SU-DHL-6 (cell line): ENCODE measurements at regions not wholly inside any gene's neighbourhood (a gene's known extent, or its start where the extent isn't known, plus 50 kb on each side); places are given as distances from the start of the nearest gene placed in this dataset.

Source experiments
- H2AFZ ChIP-seq: fragments of 200-600 bp; sonication (generic); 2 replicates; pipeline ENCODE4 v1.6.1; 2014; ENCODE audit warnings: low read depth, mild to moderate bottlenecking, moderate library complexity, mixed read lengths, antibody characterized with exemption, low read length; ENCODE audit not compliant: severe bottlenecking
- H3F3A ChIP-seq: fragments of 200-600 bp; shearing (Covaris generic); 2 replicates; pipeline ENCODE4 v1.6.0; 2016; ENCODE audit warnings: antibody characterized with exemption, mild to moderate bottlenecking; ENCODE audit not compliant: insufficient read depth
- H3K27ac ChIP-seq: fragments of 200-600 bp; sonication (generic); 2 replicates; pipeline ENCODE4 v1.5.1; 2016; ENCODE audit warnings: low read depth, mild to moderate bottlenecking, low read length, moderate library complexity, mixed read lengths
- H3K27me3 ChIP-seq: fragments of 200-600 bp; sonication (generic), shearing (Covaris generic); 2 replicates; pipeline ENCODE4 v1.6.0; 2014; ENCODE audit warnings: mild to moderate bottlenecking, low read length
- H3K36me3 ChIP-seq: fragments of 200-600 bp; sonication (generic); 2 replicates; pipeline ENCODE4 v1.6.1; 2014; ENCODE audit warnings: mild to moderate bottlenecking, low read length, mixed read lengths
- H3K4me2 ChIP-seq: fragments of 300-600, 200-600 bp; shearing (Covaris generic), sonication (generic); 2 replicates; pipeline ENCODE4 v1.6.0; 2014; ENCODE audit warnings: low read length, low read depth, mild to moderate bottlenecking; ENCODE audit not compliant: poor library complexity, severe bottlenecking
- H3K4me3 ChIP-seq: fragments of 200-600 bp; sonication (generic); 2 replicates; pipeline ENCODE4 v1.5.1; 2014; ENCODE audit warnings: antibody characterized with exemption, low read length, mild to moderate bottlenecking, mixed read lengths; ENCODE audit not compliant: insufficient read depth, poor library complexity, severe bottlenecking
- H3K79me2 ChIP-seq: fragments of 200-600 bp; sonication (generic); 2 replicates; pipeline ENCODE4 v1.6.1; 2014; ENCODE audit warnings: mild to moderate bottlenecking, low read length, moderate library complexity; ENCODE audit not compliant: insufficient read depth
- H3K9ac ChIP-seq: fragments of 200-600 bp; sonication (generic); 2 replicates; pipeline ENCODE4 v1.7.0; 2014; ENCODE audit warnings: mild to moderate bottlenecking, low read length
- H3K9me2 ChIP-seq: fragments of 200-600 bp; sonication (generic); replicated peaks from 2 replicates; pipeline ENCODE4 v1.6.1; 2014; ENCODE audit warnings: low read length; ENCODE audit not compliant: insufficient read depth
- H3K9me3 ChIP-seq: fragments of 200-600 bp; sonication (generic); 2 replicates; pipeline ENCODE4 v1.6.1; 2014; ENCODE audit warnings: low read length, mixed read lengths; ENCODE audit not compliant: insufficient read depth
- H4K20me1 ChIP-seq: fragments of 200-600 bp; sonication (generic); 2 replicates; pipeline ENCODE4 v1.6.1; 2014; ENCODE audit warnings: low read depth, mild to moderate bottlenecking, antibody characterized with exemption, low read length, moderate library complexity, mixed read lengths
- EZH2phosphoT487 ChIP-seq: fragments of 200-600 bp; sonication (generic), shearing (Covaris generic); conservative IDR thresholded peaks from 2 replicates; pipeline ENCODE4 v1.6.1; 2018; ENCODE audit warnings: mild to moderate bottlenecking, antibody characterized with exemption, low read length, moderate library complexity, mixed read lengths
- TF ChIP-seq, protein P1 (sequence below): fragments of 200-600 bp; sonication (generic); IDR thresholded peaks from one replicate; pipeline ENCODE4 v1.5.1; 2017; ENCODE audit warnings: antibody characterized with exemption, mild to moderate bottlenecking, low read length, moderate library complexity; ENCODE audit not compliant: insufficient read depth, poor library complexity, severe bottlenecking

DNA sequence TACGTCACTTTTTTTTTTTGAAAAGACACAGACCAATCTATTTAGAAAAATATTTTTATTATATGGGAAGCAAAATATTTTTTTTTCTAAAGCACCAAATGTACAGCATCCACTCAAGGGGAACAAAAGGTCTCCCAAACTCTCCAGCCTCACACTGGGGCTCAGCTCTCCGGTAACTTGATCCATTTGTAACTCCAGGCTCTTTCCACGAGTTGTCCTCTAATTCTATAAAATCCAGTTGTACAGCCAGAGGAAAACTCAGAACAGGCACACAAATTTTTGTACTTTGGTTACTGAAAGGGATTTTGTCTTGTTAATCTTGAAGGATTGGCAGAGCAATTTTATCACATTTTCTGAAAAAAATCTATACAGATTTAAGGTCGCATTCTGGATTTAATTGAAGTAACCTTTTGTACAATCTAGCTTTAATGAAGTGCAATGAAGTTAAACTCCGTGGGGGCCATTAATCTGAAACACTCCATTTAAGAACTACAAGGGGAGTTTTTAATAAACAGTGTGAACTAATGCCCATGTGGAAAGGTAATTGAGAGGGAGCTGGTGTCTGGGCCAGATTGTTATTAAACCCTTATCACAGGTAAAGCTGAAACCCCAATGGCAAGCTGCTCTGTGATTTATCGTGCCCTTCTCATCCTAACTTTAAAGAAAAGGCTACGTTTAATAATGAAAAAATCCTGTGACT is 161.2 kb upstream of the FRG1 start:
- TF ChIP-seq EZH2phosphoT487 = no peak
- TF ChIP-seq, protein P1, sequence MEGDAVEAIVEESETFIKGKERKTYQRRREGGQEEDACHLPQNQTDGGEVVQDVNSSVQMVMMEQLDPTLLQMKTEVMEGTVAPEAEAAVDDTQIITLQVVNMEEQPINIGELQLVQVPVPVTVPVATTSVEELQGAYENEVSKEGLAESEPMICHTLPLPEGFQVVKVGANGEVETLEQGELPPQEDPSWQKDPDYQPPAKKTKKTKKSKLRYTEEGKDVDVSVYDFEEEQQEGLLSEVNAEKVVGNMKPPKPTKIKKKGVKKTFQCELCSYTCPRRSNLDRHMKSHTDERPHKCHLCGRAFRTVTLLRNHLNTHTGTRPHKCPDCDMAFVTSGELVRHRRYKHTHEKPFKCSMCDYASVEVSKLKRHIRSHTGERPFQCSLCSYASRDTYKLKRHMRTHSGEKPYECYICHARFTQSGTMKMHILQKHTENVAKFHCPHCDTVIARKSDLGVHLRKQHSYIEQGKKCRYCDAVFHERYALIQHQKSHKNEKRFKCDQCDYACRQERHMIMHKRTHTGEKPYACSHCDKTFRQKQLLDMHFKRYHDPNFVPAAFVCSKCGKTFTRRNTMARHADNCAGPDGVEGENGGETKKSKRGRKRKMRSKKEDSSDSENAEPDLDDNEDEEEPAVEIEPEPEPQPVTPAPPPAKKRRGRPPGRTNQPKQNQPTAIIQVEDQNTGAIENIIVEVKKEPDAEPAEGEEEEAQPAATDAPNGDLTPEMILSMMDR = no peak

DNA sequence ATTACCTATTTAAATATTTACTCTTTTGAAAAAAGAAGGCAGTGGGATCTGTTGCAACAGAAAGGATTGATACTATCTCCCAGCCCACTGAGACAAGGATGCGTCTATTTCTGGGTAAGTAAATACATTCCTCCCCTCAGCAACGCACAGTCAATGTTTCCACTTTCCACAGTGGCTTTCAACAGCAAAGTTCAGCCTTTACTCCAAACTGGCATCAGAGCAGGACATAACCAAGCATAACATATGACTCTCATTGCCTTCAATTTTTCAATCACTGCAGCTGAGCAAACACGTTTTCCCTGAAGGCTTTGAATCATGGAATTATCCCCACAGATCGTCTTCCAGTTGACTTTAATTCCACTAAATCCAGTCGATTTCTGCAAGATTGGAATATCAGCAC is 160.3 kb upstream of the FRG1 start:
- no peak for TF ChIP-seq EZH2phosphoT487
- TF ChIP-seq, protein P1 = no peak
- H3K4me2 ChIP-seq = no peak overlapping the region
- no peaks in the 10 kb centered on the region for H3K9me2 ChIP-seq

More for the DNA sequence above, 161.2 kb upstream of the FRG1 start:
- Histone ChIP-seq H3K9me2 (no peaks in the 10 kb centered on the region), H3K4me3 (no peak overlapping the region), H3K79me2 (no peaks in the 10 kb centered on the region), H2AFZ (no peak overlapping the region), H3K9ac (no peak overlapping the region), H3F3A (no peaks in the 10 kb centered on the region), H3K9me3 (no peaks in the 10 kb centered on the region), H3K36me3 (no peaks in the 10 kb centered on the region), H3K27ac (no peak overlapping the region), H4K20me1 (no peaks in the 10 kb centered on the region), H3K4me2 (no peak overlapping the region), H3K27me3 (no peaks in the 10 kb centered on the region; the same call in 1 of the 2 replicates)

DNA sequence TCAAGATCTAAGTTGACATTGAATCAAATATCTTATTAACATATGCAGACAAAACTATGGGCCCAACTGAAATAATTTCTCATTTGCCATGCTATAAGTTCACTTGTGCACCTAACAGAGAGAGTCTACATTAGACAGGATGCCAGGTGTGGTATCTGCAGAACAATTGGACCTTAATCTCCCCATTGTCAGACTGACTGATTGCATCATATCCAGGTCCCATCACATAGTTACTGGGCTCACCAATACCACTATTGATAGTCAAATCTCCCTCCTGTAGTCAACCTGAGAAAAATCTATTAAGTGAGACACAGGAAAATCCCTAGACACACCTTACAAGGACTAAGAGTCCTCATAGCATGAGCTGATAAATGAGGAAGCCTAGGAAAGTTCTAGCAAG is 156.0 kb upstream of the FRG1 start:
- no peak overlapping the region for H2AFZ ChIP-seq

More for the DNA sequence above, 160.3 kb upstream of the FRG1 start:
- H3K79me2 ChIP-seq = no peaks in the 10 kb centered on the region
- no peaks in the 10 kb centered on the region for H3F3A ChIP-seq
- no peak overlapping the region for H3K27ac ChIP-seq
- H3K36me3 ChIP-seq = no peaks in the 10 kb centered on the region
- no peaks in the 10 kb centered on the region; the same call in 1 of the 2 replicates for H3K27me3 ChIP-seq
- no peaks in the 10 kb centered on the region for H3K9me3 ChIP-seq
- H4K20me1 ChIP-seq = no peaks in the 10 kb centered on the region
- no peak overlapping the region for H3K9ac ChIP-seq
- H2AFZ ChIP-seq = no peak overlapping the region
- no peak overlapping the region for H3K4me3 ChIP-seq

More for the DNA sequence above, 156.0 kb upstream of the FRG1 start:
- Histone ChIP-seq H4K20me1 (no peaks in the 10 kb centered on the region), H3K27me3 (no peaks in the 10 kb centered on the region), H3K36me3 (no peaks in the 10 kb centered on the region), H3K4me3 (no peak overlapping the region), H3K9ac (no peak overlapping the region), H3K9me2 (no peaks in the 10 kb centered on the region), H3K4me2 (no peak overlapping the region), H3K9me3 (no peaks in the 10 kb centered on the region), H3F3A (no peaks in the 10 kb centered on the region), H3K27ac (no peak overlapping the region), H3K79me2 (no peaks in the 10 kb centered on the region)
- no peak for TF ChIP-seq EZH2phosphoT487
- TF ChIP-seq, protein P1 = no peak
